ENCODE measurements at regions not wholly inside any gene's neighbourhood (a gene's known extent, or its start where the extent isn't known, plus 50 kb on each side); places are given as distances from the start of the nearest gene placed in this dataset.

- no peak for TF ChIP-seq CTCF (IDR thresholded peaks at IDR 0.05)
- no peak for TF ChIP-seq POLR2A (IDR thresholded peaks at IDR 0.05)
Measured at GRCh38 chr12:115857923-115858322, 419.6 kb downstream of the MED13L start.
